ENCODE measurements at regions not wholly inside any gene's neighbourhood (a gene's known extent, or its start where the extent isn't known, plus 50 kb on each side); places are given as distances from the start of the nearest gene placed in this dataset.
"Not testable (repeated sequence)": the region's sequence is repeated elsewhere in the genome, so short reads cannot be mapped to it uniquely, and the experiment has no call there.

GRCh38 chr6:82103171-82103570, 144.4 kb downstream of the IBTK start:
- TF ChIP-seq POLR2A, CTCF, EP300 (IDR thresholded peaks at IDR 0.05): not testable (repeated sequence)
